ENCODE measurements at regions not wholly inside any gene's neighbourhood (a gene's known extent, or its start where the extent isn't known, plus 50 kb on each side); places are given as distances from the start of the nearest gene placed in this dataset.

DNA sequence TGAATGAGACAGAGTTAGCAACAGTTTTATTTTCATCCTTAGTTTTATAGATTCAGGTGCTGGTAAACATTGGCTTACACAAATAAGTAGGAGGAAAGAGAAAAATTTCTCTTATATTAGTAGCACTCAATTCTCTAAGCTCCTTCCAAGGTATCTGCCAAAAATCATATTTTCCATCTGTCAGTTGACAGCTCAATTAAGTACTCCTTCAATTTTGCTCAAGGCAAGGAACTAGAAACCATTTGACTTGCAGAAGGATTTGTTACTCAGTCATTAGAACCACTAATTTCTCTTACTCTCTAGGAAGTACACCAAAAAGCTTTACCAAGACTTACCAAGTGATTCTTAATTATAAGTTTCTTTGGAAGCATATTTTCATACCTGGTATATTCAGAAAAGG, 101.4 kb upstream of the ATP8B1 start:
- TF ChIP-seq TCF7L2 (IDR thresholded peaks at IDR 0.05; ENCODE audit: low read depth, low read length) (no peak), POLR2AphosphoS5 (IDR thresholded peaks at IDR 0.05; ENCODE audit: low read depth, low read length) (no peak)
- TF ChIP-seq, protein P1, sequence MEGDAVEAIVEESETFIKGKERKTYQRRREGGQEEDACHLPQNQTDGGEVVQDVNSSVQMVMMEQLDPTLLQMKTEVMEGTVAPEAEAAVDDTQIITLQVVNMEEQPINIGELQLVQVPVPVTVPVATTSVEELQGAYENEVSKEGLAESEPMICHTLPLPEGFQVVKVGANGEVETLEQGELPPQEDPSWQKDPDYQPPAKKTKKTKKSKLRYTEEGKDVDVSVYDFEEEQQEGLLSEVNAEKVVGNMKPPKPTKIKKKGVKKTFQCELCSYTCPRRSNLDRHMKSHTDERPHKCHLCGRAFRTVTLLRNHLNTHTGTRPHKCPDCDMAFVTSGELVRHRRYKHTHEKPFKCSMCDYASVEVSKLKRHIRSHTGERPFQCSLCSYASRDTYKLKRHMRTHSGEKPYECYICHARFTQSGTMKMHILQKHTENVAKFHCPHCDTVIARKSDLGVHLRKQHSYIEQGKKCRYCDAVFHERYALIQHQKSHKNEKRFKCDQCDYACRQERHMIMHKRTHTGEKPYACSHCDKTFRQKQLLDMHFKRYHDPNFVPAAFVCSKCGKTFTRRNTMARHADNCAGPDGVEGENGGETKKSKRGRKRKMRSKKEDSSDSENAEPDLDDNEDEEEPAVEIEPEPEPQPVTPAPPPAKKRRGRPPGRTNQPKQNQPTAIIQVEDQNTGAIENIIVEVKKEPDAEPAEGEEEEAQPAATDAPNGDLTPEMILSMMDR (IDR thresholded peaks at IDR 0.05) = no peak
- TF ChIP-seq, protein P2, sequence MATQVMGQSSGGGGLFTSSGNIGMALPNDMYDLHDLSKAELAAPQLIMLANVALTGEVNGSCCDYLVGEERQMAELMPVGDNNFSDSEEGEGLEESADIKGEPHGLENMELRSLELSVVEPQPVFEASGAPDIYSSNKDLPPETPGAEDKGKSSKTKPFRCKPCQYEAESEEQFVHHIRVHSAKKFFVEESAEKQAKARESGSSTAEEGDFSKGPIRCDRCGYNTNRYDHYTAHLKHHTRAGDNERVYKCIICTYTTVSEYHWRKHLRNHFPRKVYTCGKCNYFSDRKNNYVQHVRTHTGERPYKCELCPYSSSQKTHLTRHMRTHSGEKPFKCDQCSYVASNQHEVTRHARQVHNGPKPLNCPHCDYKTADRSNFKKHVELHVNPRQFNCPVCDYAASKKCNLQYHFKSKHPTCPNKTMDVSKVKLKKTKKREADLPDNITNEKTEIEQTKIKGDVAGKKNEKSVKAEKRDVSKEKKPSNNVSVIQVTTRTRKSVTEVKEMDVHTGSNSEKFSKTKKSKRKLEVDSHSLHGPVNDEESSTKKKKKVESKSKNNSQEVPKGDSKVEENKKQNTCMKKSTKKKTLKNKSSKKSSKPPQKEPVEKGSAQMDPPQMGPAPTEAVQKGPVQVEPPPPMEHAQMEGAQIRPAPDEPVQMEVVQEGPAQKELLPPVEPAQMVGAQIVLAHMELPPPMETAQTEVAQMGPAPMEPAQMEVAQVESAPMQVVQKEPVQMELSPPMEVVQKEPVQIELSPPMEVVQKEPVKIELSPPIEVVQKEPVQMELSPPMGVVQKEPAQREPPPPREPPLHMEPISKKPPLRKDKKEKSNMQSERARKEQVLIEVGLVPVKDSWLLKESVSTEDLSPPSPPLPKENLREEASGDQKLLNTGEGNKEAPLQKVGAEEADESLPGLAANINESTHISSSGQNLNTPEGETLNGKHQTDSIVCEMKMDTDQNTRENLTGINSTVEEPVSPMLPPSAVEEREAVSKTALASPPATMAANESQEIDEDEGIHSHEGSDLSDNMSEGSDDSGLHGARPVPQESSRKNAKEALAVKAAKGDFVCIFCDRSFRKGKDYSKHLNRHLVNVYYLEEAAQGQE (IDR thresholded peaks at IDR 0.05; ENCODE audit: insufficient read depth in 1 of 2, low read depth in 2 of 2, low read length in 1 of 2) = no peak

Data from Panc1 (cell line).